WI38 (cell line): ENCODE measurements at regions not wholly inside any gene's neighbourhood (a gene's known extent, or its start where the extent isn't known, plus 50 kb on each side); places are given as distances from the start of the nearest gene placed in this dataset.

Experiments
- H3K4me3 ChIP-seq: 2 replicates; pipeline ENCODE4 v1.5.1; 2011; ENCODE audit warnings: low read depth, mild to moderate bottlenecking, control low read depth, low read length
- CTCF ChIP-seq: IDR thresholded peaks from 2 replicates; pipeline ENCODE4 v1.5.1; 2012; ENCODE audit warnings: low read depth, mild to moderate bottlenecking, control low read depth, low read length

GRCh38 chr6:78593898-78594667 is 273.3 kb upstream of the IRAK1BP1 start:
- TF ChIP-seq CTCF: no peak
- no peak overlapping the region for H3K4me3 ChIP-seq

GRCh38 chr6:78594668-78595066 is 272.7 kb upstream of the IRAK1BP1 start:
- no peak overlapping the region for H3K4me3 ChIP-seq
- no peak for TF ChIP-seq CTCF

- no peak for TF ChIP-seq CTCF
- H3K4me3 ChIP-seq: no peak overlapping the region
Observed at GRCh38 chr6:78597966-78598365, 269.4 kb upstream of the IRAK1BP1 start.

GRCh38 chr6:78598966-78599365 is 268.4 kb upstream of the IRAK1BP1 start:
- H3K4me3 ChIP-seq: no peak overlapping the region
- no peak for TF ChIP-seq CTCF

GRCh38 chr6:78599526-78599925 is 267.8 kb upstream of the IRAK1BP1 start:
- no peak overlapping the region for H3K4me3 ChIP-seq
- TF ChIP-seq CTCF: no peak

GRCh38 chr6:78605909-78606446 is 261.4 kb upstream of the IRAK1BP1 start:
- no peak for TF ChIP-seq CTCF
- H3K4me3 ChIP-seq: peak overlapping the region; percentile 51

GRCh38 chr6:78607189-78607588 is 260.2 kb upstream of the IRAK1BP1 start:
- H3K4me3 ChIP-seq: no peak overlapping the region

More at GRCh38 chr6:78607189-78607588, 260.2 kb upstream of the IRAK1BP1 start:
- TF ChIP-seq CTCF: no peak
